NCI-H128 (cell line): ENCODE measurements at regions not wholly inside any gene's neighbourhood (a gene's known extent, or its start where the extent isn't known, plus 50 kb on each side); places are given as distances from the start of the nearest gene placed in this dataset.
"Not testable (repeated sequence)": the region's sequence is repeated elsewhere in the genome, so short reads cannot be mapped to it uniquely, and the experiment has no call there.

Source experiments
- DNase-seq: peaks from one replicate; lab custom pipeline; 2025; ENCODE audit not compliant: unreplicated experiment; lab: John Stamatoyannopoulos, UW

DNA sequence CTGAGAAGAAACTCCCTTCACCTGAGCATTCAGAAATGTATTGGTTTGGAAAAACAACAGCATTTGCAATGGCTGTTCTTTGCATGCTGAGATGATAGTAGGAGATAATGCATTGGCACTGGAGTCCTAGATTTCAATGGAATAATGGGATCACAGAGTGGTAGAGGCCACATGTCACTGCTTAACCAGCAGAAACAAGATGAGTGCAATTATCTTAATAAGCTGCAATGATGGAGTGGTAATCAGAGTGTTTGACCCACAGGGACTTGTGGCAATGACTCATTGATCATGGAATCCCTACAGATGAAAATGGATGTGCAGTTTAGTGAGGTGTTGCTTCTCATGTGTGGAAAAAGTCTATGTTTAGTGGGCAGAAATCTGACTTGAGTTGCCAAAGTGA is 218.8 kb upstream of the ZEB2 start:
- no peak for DNase-seq

DNA sequence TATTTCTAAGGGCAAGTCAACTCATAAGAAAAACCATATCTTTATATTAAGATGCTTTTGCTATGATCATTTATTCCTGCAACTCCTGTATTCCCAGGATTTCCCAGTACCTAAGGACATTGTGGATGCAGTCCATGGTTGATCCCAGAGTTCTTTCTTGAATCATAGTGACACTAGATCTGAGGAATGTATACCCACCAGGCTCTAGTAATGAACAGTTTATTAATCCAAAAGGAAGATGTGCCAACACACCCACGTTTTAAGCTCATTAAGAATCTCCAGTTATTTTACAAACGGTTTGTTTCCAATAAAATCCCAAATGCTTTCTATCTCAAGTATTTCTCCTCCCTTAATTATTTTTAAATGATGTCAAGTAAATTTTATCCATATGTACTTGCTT is 210.8 kb upstream of the ZEB2 start:
- DNase-seq = no peak

DNA sequence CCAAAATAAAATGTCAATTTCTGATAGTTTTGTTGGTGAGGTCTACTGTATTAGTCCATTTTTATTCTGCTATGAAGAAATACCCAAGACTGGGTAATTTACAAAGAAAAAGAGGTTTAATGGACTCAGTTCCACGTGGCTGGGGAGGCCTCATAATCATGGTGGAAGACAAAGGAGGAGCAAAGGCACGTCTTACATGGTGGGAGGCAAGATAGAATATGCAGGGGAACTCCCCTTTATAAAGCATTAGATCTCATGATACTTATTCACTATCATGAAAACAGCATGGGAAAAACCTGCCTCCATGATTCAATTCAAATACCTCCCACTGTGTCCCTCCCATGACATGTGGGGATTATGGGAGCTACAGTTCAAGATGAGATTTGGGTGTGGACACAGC is 204.5 kb upstream of the ZEB2 start:
- DNase-seq = not testable (repeated sequence)

DNA sequence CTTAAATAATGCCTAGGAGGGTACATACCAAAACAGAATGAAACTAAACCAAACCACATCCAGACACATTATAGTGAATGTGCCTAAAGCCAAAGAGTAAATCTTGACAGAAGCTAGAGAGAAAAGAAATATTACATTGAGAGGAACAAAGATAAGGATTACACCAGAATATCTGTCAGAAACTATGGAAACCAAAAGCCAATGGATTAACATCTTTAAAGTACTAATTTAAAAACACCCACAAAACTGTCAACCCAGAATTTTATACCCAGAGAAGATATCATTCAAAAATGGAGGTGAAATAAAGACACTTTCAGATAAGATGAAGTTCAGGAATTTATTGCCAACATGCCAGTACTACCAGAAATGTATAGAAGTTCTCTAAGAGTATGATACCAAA is 198.5 kb upstream of the ZEB2 start:
- DNase-seq = no peak

DNA sequence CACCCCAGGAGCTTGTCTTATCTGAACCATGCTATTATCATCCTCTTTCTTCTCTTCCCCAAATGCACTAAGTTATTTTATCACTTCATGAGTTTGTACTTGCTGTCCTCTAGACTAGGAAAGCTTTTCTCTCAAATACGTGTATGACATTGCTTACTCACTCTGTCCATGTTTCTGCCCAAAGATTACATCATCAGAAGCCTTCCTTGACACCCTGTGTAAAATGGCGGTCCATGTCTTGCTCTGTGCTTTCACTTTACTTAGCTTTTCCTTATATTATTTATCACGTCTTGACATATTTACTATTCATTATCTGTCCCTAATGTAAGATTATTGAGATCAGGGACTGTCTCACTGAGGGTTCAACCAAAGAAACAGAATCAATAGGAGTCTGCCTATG is 196.1 kb upstream of the ZEB2 start:
- DNase-seq = no peak

DNA sequence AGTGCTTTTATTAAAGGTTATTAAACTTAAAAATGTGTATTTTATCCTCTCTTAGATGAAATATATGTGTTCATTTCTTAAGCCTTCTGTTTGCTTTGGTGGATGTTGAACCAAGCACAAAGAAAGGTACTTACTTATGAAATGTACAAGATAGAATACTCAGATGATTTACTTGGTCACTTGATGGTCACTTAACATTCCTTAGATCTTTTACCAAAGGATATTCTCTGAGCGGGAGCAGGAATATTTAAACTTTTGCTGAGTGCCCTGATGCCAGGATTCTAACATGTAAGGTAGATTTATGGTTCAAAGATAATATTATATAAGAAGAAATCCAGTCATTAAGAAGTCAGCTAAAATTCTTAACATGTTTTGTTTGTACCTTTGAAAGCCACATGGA is 193.5 kb upstream of the ZEB2 start:
- DNase-seq = no peak

DNA sequence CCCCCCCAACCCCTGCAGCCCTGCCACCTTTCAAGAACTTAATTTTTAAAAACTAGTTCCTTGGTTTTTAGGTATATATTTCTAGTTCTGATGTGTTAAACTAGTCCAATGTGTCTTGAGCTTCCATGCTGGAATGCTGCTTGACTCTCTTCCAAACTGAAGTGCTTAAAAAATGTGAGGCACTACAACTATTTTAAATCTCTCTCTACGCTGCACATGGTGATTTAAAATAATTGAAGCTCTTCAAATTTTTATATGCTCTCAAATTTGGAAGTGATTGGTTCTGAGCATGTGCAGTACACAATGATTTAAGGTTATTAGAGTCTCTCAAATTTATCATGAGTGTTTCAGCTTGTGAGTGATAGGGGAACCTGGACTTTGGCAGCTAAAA is 192.6 kb upstream of the ZEB2 start:
- DNase-seq = no peak

DNA sequence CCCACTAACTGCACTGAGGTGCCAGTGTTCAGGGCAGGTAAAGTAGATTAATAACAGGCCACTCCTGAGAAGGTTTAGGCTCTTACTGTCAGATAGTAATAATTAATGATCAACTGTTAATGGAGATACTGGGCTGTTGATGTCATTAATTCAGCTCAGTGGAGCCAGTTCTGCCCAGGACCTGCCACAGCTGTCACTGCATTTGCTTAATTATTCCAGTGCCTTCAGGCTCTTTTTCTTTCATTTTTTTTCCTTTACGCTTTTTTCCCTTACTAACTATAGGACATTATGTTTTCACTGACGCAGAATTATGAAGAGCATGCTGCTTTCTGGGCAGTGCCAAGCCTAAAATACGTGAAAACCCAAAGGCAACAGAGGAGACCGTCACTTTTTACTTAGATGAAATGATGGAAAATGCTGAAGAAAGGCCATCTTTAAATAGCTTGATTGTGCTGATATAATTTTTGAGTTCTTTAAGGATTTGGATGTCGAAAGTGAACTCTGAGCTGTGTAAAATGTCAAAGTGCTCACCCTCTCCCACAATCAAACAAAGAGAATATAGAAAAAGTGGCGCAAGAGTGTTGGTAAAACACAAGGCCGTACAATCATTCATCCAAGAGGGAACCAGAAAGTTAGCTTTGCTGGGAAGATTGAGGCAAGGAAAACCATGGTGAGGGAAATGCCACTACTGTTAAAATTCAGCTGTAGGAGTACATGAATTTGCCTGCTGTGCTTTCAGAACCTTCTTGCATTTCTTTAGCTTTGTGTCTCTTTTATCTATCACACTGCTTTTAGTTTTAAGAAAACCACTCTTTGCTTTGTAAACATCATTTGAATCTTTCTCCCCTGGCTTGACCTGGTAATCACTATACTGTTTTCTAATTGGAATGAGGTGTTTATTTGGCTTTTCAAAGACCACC is 192.0 kb upstream of the ZEB2 start:
- no peak for DNase-seq

DNA sequence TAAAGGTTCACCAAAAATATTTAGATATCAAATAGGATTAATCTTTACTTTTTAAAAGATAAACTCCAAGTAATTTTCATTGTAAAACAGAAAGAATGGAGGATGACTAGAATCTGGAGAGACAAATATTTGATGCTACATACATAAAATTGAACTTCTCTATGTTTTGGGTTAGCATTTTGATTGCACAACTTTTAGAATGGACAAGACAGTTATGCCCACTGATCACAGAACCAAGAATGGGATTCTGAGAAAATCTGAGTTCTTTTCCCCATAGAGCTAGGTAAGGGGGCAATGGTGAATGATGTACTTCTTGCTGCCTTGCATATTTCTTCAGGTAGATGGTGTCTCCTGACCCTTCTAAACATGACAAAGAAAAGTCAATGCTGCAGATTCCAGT is 191.2 kb upstream of the ZEB2 start:
- DNase-seq = no peak

DNA sequence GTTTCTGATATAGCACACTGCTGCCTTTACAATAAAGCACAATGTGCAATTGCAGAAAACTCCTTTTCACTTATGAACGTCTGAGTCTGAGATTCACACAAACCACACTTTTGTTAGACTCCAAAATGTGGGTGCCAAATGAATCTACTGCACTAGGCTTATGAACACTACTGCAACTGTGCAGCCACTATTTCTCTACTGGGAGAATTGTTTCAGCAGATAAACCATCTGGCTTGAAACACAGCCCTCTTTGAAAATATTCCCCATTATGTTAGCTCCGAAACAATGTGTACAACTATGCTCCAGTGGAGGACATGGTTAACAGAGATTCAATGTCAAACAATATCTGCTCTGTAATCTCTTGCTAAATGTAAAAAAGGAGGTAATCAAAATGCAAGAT is 188.7 kb upstream of the ZEB2 start:
- DNase-seq = no peak

DNA sequence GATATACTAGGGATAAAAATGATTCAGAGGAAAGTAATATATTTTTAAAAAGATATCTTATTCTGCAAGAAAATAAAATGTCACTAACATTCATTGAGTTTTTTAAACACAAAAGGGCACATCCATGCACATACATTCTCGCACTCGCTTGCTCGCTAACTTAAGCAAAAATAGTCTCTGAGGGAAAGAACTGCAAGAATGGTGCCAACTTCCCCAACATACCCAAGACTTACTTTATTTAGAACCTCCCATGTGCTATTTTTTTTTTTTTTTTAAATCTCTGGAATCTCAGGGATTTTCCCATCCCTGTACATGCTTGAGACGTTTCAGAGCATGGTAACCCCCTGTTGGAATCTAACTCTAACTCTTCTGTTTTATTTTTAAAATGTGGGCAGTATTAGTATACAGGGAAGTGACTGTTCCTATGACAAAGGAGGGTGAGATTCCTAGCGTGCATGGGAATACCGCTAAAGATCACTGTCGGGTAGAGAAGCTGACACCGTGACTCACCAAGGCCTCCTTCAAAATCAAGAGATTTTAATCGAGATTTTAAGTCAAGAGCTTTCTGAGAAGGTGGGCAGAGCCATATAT is 187.9 kb upstream of the ZEB2 start:
- no peak for DNase-seq

DNA sequence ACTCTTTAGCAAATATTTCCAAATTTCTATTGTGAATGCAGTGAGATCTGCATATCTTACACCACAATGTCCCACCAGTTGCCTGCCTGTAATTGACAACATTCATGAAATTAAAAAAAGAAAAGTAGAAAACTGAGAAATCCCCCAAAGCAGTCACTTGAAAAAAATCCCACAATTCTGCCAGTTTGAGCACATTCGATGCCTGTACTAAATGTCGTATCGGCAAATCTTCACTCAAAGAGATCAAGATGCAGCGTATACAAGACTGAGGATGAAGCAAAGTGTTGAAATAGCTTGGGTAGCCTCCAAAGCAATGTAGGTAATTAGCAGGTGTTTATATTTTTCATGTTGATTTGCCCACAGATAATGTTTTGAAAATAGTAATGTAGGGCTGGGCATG is 186.7 kb upstream of the ZEB2 start:
- no peak for DNase-seq

DNA sequence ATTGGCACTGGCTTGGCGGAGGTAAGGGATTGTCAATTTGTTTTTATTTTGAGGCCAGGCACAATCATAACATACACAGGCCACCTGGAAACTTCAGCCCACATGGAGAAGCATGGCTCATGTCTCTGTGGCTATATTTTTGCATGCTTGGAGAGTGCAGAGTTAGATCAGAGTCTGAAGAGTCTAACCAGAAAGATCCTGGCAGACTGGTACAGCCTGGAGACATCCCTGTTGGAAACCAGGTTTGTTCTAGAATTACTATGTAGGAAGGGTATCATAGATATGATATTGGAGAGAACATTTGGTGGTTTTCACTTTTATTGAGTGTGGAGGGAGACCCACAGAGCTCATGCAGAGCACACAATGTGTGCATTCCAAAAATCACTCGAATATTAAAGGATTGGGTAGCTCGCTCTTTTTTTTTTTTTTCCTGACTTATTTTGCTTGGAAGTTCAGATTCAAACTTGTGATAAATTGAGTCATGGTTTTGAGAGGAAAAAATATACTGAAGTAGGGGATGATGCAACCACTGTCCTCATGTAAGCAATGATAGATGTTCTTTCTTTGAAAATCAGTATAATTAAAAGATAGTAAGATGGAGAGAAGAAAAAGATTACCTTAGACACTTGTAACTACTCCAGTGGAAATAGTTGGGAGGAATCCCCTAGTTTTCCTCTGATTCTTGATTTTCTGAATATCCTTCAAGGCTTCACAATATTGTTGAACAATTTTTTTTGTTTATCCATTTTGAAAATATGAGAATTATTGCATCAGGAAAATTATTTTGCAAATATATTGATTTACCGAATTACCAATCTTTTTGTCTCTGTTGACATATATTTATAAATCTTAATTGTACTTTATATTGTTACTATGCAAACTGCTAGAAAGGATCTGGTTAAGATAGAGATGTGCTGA is 185.7 kb upstream of the ZEB2 start:
- no peak for DNase-seq

DNA sequence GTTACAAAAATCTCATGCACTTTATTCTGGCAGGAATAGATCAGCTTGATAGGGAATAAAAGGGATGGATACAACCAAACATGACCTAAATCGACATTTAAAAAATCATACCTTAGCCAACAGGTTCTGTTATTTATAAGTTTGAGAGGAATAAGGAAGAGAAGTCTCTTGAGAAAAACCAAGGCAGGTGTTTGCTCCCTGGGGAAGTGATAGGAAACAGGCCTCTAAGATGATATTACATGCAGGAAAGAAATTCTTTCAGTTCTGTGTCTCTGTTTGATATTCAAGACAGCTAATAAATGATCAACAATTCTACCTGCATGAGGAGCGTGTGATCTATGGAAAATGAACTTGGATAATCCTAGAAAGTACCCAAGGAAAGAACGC is 184.8 kb upstream of the ZEB2 start:
- no peak for DNase-seq

DNA sequence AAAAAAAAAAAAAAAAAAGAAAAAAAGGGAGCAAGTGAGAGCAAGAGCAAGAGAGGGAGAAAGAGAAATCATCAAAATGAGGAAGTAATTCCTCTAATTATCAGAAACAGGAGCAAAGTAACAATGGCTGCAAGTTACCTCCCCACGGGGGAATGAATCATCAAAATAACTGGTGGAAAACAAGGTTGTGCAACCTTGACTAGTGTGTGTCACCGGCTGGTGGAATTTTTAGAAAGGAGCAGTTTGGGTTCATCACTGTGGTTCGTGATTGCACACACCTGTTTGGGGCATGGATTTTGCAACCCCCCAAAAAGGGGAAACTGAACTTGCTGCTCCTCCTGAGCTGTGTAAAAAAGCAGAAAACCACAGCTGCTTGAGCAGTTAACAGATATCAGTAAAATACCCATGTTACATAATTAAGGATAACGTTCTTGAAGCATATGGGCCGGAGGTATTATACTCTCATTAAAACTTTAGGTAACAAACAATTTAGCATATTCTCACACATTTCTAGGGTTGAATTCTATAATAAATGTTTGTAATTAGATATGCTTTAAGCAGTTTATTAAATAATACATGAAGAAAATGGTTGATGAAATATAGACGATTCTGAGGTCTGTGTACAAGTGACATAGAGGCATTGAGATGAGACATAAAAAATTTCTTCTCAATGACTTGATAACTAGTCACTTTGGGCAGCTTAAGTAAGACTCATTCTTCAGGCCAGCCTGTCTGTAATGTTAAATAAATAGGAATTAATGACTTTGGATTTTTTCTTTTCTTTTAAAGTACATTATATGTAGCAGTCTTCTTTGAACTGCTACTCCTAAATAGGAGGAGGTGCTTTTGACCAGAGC is 184.2 kb upstream of the ZEB2 start:
- no peak for DNase-seq

DNA sequence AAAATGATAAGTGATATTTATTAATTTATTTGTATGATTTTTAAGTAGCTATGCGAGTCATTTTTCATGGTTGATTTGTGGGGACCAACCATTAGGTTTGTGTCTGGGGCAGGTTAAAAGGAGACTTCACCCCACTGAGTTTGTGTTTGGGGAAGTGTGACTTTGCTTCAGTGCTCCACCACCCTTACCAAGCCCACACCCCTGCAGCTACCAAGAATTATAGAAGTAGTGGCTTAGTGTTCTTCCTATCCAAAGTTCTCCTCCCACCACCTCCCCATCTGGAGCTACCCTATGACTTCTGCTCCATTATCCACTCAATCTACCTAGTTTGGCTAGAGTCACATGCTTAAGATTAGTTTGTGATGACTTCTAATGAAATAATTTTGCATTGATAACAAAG is 182.1 kb upstream of the ZEB2 start:
- DNase-seq = no peak

DNA sequence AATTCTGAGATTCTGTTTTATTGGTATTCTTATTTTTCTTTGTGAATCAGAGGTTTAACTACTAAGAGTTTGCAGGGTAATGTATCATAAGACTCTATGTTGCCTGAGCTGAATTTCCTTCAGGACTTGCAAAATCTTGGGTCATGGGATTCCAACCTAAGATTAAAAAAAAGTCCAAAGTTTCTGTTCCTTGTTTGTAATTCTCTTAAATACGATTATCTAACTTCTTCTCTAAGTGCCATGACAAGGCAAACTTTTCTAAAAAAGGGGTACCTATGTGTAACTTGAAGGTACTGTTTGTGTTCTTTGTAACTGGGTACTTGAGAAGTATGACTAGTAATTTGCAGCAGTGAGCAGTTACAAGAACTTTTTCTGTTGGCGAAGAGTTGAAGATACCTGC is 181.3 kb upstream of the ZEB2 start:
- DNase-seq = no peak

DNA sequence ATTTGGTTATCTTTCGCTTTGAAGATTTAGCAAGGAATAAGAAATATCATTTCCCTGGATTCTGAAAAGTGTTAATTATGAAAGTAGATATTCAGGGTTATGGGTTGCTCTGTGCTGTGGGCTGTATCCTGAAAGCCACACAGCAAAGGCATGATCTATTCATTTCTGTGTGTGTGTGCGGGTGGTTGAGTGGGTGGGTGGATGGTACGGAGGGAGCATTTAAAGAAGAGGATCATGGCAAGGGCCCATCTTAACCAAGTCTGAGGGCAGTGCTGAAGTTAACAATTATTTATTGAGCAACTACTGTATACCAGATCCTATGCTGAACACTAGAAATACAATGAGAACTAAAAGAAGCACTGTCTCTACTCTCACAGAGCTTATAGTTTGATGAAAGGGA is 178.2 kb upstream of the ZEB2 start:
- DNase-seq = no peak

DNA sequence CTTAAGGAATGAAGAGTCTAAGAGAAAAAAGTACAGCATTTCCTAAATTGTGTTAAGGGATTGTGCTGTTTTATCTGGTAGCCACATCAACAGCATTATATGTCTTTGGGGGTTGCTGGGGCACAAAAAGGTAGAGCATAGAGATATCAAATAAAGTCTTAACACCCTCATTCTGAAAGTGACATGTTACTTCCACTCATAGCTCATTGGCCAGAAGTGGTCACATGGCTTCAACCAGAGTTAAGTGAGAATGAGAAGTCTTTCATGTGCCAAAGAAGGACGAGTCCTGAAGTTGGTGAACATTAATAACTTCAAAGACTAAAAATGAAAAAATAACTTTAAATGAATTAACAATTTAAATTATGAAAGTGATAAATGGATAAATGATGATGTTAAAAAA is 175.7 kb upstream of the ZEB2 start:
- DNase-seq = no peak

DNA sequence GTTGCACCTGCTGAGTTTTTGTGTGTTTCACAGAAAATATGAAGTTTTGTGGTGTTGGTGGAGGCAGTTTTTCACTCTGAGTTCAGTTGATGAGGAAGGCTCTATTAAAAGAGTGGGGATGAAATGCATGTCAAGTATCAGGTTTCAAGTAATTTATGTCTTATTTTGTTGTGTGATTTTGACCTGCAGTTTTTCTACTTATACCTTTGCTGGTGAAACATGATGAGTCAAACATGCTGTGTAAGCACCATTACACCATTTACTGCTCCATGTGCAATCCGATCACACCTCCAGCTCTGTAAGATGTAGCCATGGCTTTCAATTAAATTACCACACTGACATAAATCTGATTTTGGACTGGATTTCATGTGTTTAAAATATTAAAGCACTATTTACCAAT is 174.5 kb upstream of the ZEB2 start:
- DNase-seq = peak; percentile 48

DNA sequence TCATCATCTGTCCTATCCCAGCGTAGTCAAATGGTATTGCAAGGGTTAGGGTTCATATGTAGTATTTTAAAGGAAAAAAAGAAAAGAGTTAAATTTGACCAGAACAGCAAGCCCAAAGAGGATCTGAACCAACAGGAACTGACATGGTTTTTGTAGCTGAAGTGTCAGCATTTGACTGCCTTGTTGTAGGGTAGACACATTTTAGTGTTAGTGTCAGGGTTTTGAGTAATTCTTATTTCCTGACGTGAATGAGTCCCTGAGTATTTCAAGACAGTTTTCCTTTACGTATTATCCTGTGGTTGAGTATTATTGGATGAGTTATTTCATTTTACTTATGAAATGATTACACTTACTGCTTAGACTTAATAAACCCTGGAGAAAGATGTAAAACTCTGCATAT is 173.3 kb upstream of the ZEB2 start:
- DNase-seq = no peak
